SH-SY5Y (cell line): ENCODE measurements at regions not wholly inside any gene's neighbourhood (a gene's known extent, or its start where the extent isn't known, plus 50 kb on each side); places are given as distances from the start of the nearest gene placed in this dataset.

Experiments
- GATA2 ChIP-seq: IDR thresholded peaks from 2 replicates; pipeline ENCODE4 v1.6.1; 2011; ENCODE audit warnings: mild to moderate bottlenecking, low read depth, low read length
- GATA3 ChIP-seq: IDR thresholded peaks from 2 replicates; pipeline ENCODE4 v1.6.1; 2011; ENCODE audit warnings: low read depth, mild to moderate bottlenecking, low read length, moderate library complexity

- TF ChIP-seq GATA3 (no peak), GATA2 (no peak)
Measured at GRCh38 chr16:7272567-7273158, 60.0 kb upstream of the RBFOX1 start.
